HG03565 (cell line): ENCODE measurements at regions not wholly inside any gene's neighbourhood (a gene's known extent, or its start where the extent isn't known, plus 50 kb on each side); places are given as distances from the start of the nearest gene placed in this dataset.

Source experiments
- ATAC-seq: cut with Tn5 transposase; IDR thresholded peaks from one replicate; pipeline ENCODE4 v1.9.1; 2021; ENCODE audit warnings: mild to moderate bottlenecking, moderate library complexity; ENCODE audit not compliant: unreplicated experiment

GRCh38 chr7:16026253-16027020, 340.0 kb upstream of the MEOX2 start:
- no peak for ATAC-seq

- ATAC-seq = no peak
These were observed 339.2 kb upstream of the MEOX2 start for GRCh38 chr7:16025696-16026095.

GRCh38 chr7:16023503-16023902, 337.0 kb upstream of the MEOX2 start:
- ATAC-seq = no peak

- no peak for ATAC-seq
These were observed 336.6 kb upstream of the MEOX2 start for GRCh38 chr7:16023046-16023445.

GRCh38 chr7:16021851-16022250, 335.4 kb upstream of the MEOX2 start:
- no peak for ATAC-seq

GRCh38 chr7:16015981-16016380, 329.5 kb upstream of the MEOX2 start:
- no peak for ATAC-seq

GRCh38 chr7:16014031-16014430, 327.5 kb upstream of the MEOX2 start:
- ATAC-seq = no peak

- ATAC-seq = no peak
These were observed 321.4 kb upstream of the MEOX2 start for GRCh38 chr7:16007911-16008310.

GRCh38 chr7:16004702-16005101, 318.2 kb upstream of the MEOX2 start:
- no peak for ATAC-seq

- no peak for ATAC-seq
These were observed 315.0 kb upstream of the MEOX2 start for GRCh38 chr7:16001477-16001876.

- no peak for ATAC-seq
These were observed 312.1 kb upstream of the MEOX2 start for GRCh38 chr7:15998617-15999016.

GRCh38 chr7:15995027-15995426, 308.5 kb upstream of the MEOX2 start:
- no peak for ATAC-seq

GRCh38 chr7:15989194-15989593, 302.7 kb upstream of the MEOX2 start:
- no peak for ATAC-seq

GRCh38 chr7:15985587-15986384, 299.3 kb upstream of the MEOX2 start:
- no peak for ATAC-seq

GRCh38 chr7:15977663-15978062, 291.2 kb upstream of the MEOX2 start:
- ATAC-seq = no peak

GRCh38 chr7:15972862-15973275, 286.4 kb upstream of the MEOX2 start:
- ATAC-seq = no peak

GRCh38 chr7:15967551-15967950, 281.1 kb upstream of the MEOX2 start:
- no peak for ATAC-seq

GRCh38 chr7:15967121-15967520, 280.6 kb upstream of the MEOX2 start:
- ATAC-seq = no peak

GRCh38 chr7:15963206-15963605, 276.7 kb upstream of the MEOX2 start:
- ATAC-seq = no peak

- ATAC-seq = no peak
These were observed 268.3 kb upstream of the MEOX2 start for GRCh38 chr7:15954671-15955354.

- no peak for ATAC-seq
These were observed 263.8 kb upstream of the MEOX2 start for GRCh38 chr7:15950299-15950698.

- ATAC-seq = no peak
These were observed 261.3 kb upstream of the MEOX2 start for GRCh38 chr7:15947754-15948153.
